GM12873 (cell line): ENCODE measurements at regions not wholly inside any gene's neighbourhood (a gene's known extent, or its start where the extent isn't known, plus 50 kb on each side); places are given as distances from the start of the nearest gene placed in this dataset.

Experiments used
- CTCF ChIP-seq: IDR thresholded peaks from 2 replicates; pipeline ENCODE4 v1.5.1; 2012; ENCODE audit warnings: low read depth, mild to moderate bottlenecking, moderate library complexity, low read length, control low read depth; ENCODE audit not compliant: insufficient read depth; ENCODE audit errors: missing control alignments

- no peak for TF ChIP-seq CTCF
Measured at GRCh38 chr7:109945820-109946518, 1145.0 kb upstream of the LRRN3 start.

DNA sequence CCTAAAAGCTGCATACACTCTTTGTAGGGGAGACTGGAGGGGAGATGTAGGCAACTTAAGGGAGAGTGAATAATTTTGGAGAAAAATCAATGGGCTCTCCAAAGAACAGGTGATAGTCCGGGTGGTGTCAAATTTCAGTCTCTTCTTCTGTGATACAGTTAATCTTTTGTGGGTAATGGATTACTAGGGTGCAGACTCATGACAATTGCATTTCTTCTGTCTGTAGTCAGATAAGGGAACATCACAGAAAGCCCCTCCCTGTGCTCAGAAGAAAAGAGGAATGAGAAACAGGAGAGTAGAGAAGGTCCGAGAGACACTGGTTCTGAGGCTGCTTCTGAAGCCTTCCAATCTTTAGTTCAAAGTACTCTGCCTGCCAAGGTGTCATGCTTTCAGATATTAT is 1140.7 kb upstream of the LRRN3 start:
- no peak for TF ChIP-seq CTCF

DNA sequence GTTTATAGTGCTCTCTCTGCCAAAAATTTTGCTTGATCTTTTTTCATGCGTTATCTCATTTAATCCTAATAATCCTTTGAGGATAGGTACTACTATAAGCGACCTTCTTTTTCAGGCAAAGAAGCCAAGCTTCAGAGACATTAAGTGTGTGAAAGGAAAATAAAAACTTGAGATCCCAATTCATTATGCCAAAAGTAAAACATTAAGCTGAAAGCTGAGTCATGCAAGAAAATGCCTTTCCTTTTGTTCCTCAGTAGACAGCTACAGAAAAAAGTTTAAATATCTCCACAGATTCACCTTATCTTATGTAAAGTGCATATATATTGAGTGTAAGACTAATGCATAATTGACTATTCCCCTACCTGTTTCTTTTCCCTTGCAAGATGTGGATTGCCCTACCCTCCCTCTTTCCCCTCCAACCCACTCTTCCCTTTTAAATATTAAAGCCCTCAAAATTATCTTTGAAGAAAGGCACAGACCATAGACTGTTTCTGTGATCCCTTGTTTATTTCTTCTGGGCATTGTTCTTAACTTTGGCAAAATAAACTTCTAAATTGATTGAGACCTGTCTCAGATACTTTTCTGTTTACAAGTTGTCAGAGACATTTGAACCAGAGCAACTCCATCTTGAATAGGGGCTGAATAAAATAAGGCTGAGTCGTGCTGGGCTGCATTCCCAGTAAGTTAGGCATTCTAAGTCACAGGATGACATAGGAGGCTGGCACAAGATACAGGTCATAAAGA is 1139.9 kb upstream of the LRRN3 start:
- TF ChIP-seq CTCF, result no peak

- TF ChIP-seq CTCF, result no peak
Measured at GRCh38 chr7:109951565-109951928, 1139.4 kb upstream of the LRRN3 start.

DNA sequence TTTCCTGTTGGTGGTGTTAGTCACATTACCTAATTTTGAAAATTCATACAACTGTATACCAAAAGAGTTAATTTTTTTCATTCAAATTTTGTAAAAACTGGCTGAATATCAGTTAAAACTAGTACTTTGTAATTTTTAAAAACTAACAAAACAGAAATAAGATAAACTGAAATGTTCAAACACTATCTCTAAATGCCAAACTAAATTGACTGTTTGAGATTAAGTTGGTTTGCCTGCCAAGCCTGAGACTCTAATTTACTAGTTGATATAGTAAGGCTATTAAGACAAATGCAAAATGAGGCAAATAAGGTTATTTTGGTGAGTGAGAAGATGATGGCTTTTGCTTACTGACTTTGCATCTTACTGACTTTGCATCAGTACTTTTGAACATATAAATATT is 1134.9 kb upstream of the LRRN3 start:
- no peak for TF ChIP-seq CTCF

DNA sequence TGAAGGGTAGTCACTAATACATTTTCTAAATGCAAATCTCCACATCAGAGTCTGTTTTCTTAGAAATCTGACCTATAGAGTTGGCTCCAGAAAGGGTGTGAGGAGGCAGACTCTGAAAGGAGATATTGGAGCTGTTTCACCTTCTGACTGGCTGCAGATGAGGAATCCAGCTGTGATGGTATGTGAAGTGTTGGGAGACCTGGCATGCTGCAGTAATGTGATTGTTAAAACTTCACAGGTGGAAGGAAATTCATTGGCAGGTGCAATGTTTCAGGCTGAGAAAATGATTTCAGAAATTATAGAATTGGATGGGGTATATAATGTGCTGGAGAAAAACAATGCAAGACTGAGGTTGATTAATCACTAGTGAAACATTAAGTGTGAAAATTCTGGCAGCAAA is 1134.0 kb upstream of the LRRN3 start:
- TF ChIP-seq CTCF, result no peak

DNA sequence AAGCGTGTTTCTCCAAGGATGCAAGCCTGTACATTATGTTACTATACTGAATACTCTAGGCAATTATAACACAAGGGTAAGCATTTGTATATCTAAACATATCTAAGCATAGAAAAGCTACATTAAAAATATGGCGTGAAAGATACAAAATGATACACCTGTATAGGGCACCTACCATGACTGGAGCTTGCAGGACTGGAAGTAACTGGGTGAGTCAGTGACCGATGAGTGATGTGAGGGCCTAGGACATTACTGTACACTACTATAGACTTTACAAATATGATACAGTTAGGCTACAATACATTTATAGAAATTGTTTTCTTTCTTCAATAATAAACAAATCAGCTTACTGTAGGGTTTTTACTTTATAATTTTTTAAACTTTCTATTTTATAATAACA is 1127.2 kb upstream of the LRRN3 start:
- no peak for TF ChIP-seq CTCF
